ENCODE measurements at regions not wholly inside any gene's neighbourhood (a gene's known extent, or its start where the extent isn't known, plus 50 kb on each side); places are given as distances from the start of the nearest gene placed in this dataset.

- DNase-seq (ENCODE audit: low spot score) = no peak
- Histone ChIP-seq H3K4me3 (ENCODE audit: low read depth, low read length, poor library complexity, severe bottlenecking) (no peak overlapping the region), H3K79me2 (ENCODE audit: insufficient read depth, low read depth, low read length) (no peaks in the 10 kb centered on the region), H3K4me2 (ENCODE audit: low read length) (no peak overlapping the region), H3K36me3 (ENCODE audit: insufficient read depth, low read length) (no peaks in the 10 kb centered on the region), H2AFZ (ENCODE audit: low read length) (no peak overlapping the region), H3K27ac (ENCODE audit: low read depth, low read length, poor library complexity, severe bottlenecking) (no peak overlapping the region), H3K9me3 (ENCODE audit: low read length) (no peaks in the 10 kb centered on the region), H4K20me1 (ENCODE audit: insufficient read depth, low read length) (no peaks in the 10 kb centered on the region), H3K9me2 (ENCODE audit: insufficient read depth, low read length) (no peaks in the 10 kb centered on the region), H3K4me1 (ENCODE audit: insufficient read depth, low read length, poor library complexity, severe bottlenecking) (no peaks in the 10 kb centered on the region)
- TF ChIP-seq CTCF (conservative IDR thresholded peaks at IDR 0.05; ENCODE audit: low read length) (no peak), EZH2phosphoT487 (IDR thresholded peaks at IDR 0.05; ENCODE audit: borderline replicate concordance, low read depth, low read length) (no peak)
- POLR2A ChIA-PET = no interaction called here
- CTCF ChIA-PET (ENCODE audit: unreplicated experiment) = interaction anchor here (0.6 kb wide), 1 partner anchor 402 kb away, joined by 4 read pairs; no protein-coding TSS in a partner anchor
- intact Hi-C loops (cut with micrococcal nuclease; ENCODE audit: unreplicated experiment) = no loop called here
- no TSS peak for BruUV-seq (replicated peaks)
Measured at GRCh38 chr4:31701256-31701655, 981.1 kb downstream of the PCDH7 start.

- POLR2A ChIA-PET = no interaction called here
- BruUV-seq (replicated peaks) = no TSS peak
- DNase-seq (ENCODE audit: low spot score) = no peak
- intact Hi-C loops (cut with micrococcal nuclease; ENCODE audit: unreplicated experiment) = no loop called here
- no peaks in the 10 kb centered on the region for H3K9me2 ChIP-seq (ENCODE audit: insufficient read depth, low read length)
- CTCF ChIA-PET (ENCODE audit: unreplicated experiment) = no interaction called here
- no peak overlapping the region for H3K4me2 ChIP-seq (ENCODE audit: low read length)
- H3K4me3 ChIP-seq (ENCODE audit: low read depth, low read length, poor library complexity, severe bottlenecking) = no peak overlapping the region
- H2AFZ ChIP-seq (ENCODE audit: low read length) = no peak overlapping the region
- TF ChIP-seq EZH2phosphoT487 (IDR thresholded peaks at IDR 0.05; ENCODE audit: borderline replicate concordance, low read depth, low read length) (no peak), CTCF (conservative IDR thresholded peaks at IDR 0.05; ENCODE audit: low read length) (no peak)
- no peak overlapping the region for H3K27ac ChIP-seq (ENCODE audit: low read depth, low read length, poor library complexity, severe bottlenecking)
- no peaks in the 10 kb centered on the region for H3K4me1 ChIP-seq (ENCODE audit: insufficient read depth, low read length, poor library complexity, severe bottlenecking)
- no peaks in the 10 kb centered on the region for H3K36me3 ChIP-seq (ENCODE audit: insufficient read depth, low read length)
- H3K9me3 ChIP-seq (ENCODE audit: low read length) = no peaks in the 10 kb centered on the region
- H3K79me2 ChIP-seq (ENCODE audit: insufficient read depth, low read depth, low read length) = no peaks in the 10 kb centered on the region
- H4K20me1 ChIP-seq (ENCODE audit: insufficient read depth, low read length) = no peaks in the 10 kb centered on the region
Measured at GRCh38 chr4:31702326-31702725, 982.2 kb downstream of the PCDH7 start.

- no TSS peak for BruUV-seq (replicated peaks)
- Histone ChIP-seq H3K27ac (ENCODE audit: low read depth, low read length, poor library complexity, severe bottlenecking) (no peak overlapping the region), H3K9me3 (ENCODE audit: low read length) (no peaks in the 10 kb centered on the region), H3K4me2 (ENCODE audit: low read length) (no peak overlapping the region), H3K36me3 (ENCODE audit: insufficient read depth, low read length) (no peaks in the 10 kb centered on the region), H2AFZ (ENCODE audit: low read length) (no peak overlapping the region), H3K4me3 (ENCODE audit: low read depth, low read length, poor library complexity, severe bottlenecking) (no peak overlapping the region), H4K20me1 (ENCODE audit: insufficient read depth, low read length) (no peaks in the 10 kb centered on the region), H3K9me2 (ENCODE audit: insufficient read depth, low read length) (no peaks in the 10 kb centered on the region), H3K4me1 (ENCODE audit: insufficient read depth, low read length, poor library complexity, severe bottlenecking) (no peaks in the 10 kb centered on the region), H3K79me2 (ENCODE audit: insufficient read depth, low read depth, low read length) (no peaks in the 10 kb centered on the region)
- ChIA-PET POLR2A (no interaction called here), CTCF (ENCODE audit: unreplicated experiment) (no interaction called here)
- intact Hi-C loops (cut with micrococcal nuclease; ENCODE audit: unreplicated experiment) = no loop called here
- no peak for DNase-seq (ENCODE audit: low spot score)
- TF ChIP-seq EZH2phosphoT487 (IDR thresholded peaks at IDR 0.05; ENCODE audit: borderline replicate concordance, low read depth, low read length) (no peak), CTCF (conservative IDR thresholded peaks at IDR 0.05; ENCODE audit: low read length) (no peak)
Measured at GRCh38 chr4:31714238-31714637, 994.1 kb downstream of the PCDH7 start.
